HPDE6-E6E7 (cell line): ENCODE measurements at regions not wholly inside any gene's neighbourhood (a gene's known extent, or its start where the extent isn't known, plus 50 kb on each side); places are given as distances from the start of the nearest gene placed in this dataset.
"Not testable (repeated sequence)": the region's sequence is repeated elsewhere in the genome, so short reads cannot be mapped to it uniquely, and the experiment has no call there.

Experiments used
- DNase-seq: peaks from one replicate; pipeline ENCODE4 v3.0.0; 2011; ENCODE audit warnings: missing footprints; ENCODE audit errors: extremely low spot score

- no peak for DNase-seq
Observed at GRCh38 chr16:47907109-47907508, 248.7 kb downstream of the ABCC12 start.

GRCh38 chr16:47905771-47906170 is 250.0 kb downstream of the ABCC12 start:
- DNase-seq = peak; percentile 73

- DNase-seq = no peak
Observed at GRCh38 chr16:47904691-47905090, 251.1 kb downstream of the ABCC12 start.

GRCh38 chr16:47903470-47903869 is 252.3 kb downstream of the ABCC12 start:
- DNase-seq = no peak

- DNase-seq = not testable (repeated sequence)
Observed at GRCh38 chr16:47897105-47897504, 258.7 kb downstream of the ABCC12 start.

- no peak for DNase-seq
Observed at GRCh38 chr16:47895146-47895545, 260.6 kb downstream of the ABCC12 start.

GRCh38 chr16:47892999-47893398 is 262.8 kb downstream of the ABCC12 start:
- DNase-seq = no peak

- DNase-seq = no peak
Observed at GRCh38 chr16:47888734-47889133, 267.1 kb downstream of the ABCC12 start.

GRCh38 chr16:47888142-47888541 is 267.7 kb downstream of the ABCC12 start:
- DNase-seq = no peak

- peak; percentile 79 for DNase-seq
Observed at GRCh38 chr16:47887496-47887895, 268.3 kb downstream of the ABCC12 start.

- no peak for DNase-seq
Observed at GRCh38 chr16:47886631-47887415, 269.0 kb downstream of the ABCC12 start.

- DNase-seq = no peak
Observed at GRCh38 chr16:47886139-47886538, 269.7 kb downstream of the ABCC12 start.

- DNase-seq = no peak
Observed at GRCh38 chr16:47885489-47885888, 270.3 kb downstream of the ABCC12 start.

- no peak for DNase-seq
Observed at GRCh38 chr16:47884116-47884725, 271.6 kb downstream of the ABCC12 start.

- no peak for DNase-seq
Observed at GRCh38 chr16:47881574-47881973, 274.2 kb downstream of the ABCC12 start.

- no peak for DNase-seq
Observed at GRCh38 chr16:47880653-47881052, 275.1 kb downstream of the ABCC12 start.

- no peak for DNase-seq
Observed at GRCh38 chr16:47877166-47877565, 278.6 kb downstream of the ABCC12 start.

GRCh38 chr16:47876511-47876910 is 279.3 kb downstream of the ABCC12 start:
- no peak for DNase-seq

GRCh38 chr16:47873434-47873833 is 282.4 kb downstream of the ABCC12 start:
- DNase-seq = no peak

GRCh38 chr16:47872225-47872624 is 283.6 kb downstream of the ABCC12 start:
- DNase-seq = no peak

- DNase-seq = no peak
Observed at GRCh38 chr16:47866423-47866822, 289.4 kb downstream of the ABCC12 start.

- DNase-seq = no peak
Observed at GRCh38 chr16:47865337-47865855, 290.4 kb downstream of the ABCC12 start.

GRCh38 chr16:47864262-47864661 is 291.5 kb downstream of the ABCC12 start:
- not testable (repeated sequence) for DNase-seq
